ENCODE measurements at regions not wholly inside any gene's neighbourhood (a gene's known extent, or its start where the extent isn't known, plus 50 kb on each side); places are given as distances from the start of the nearest gene placed in this dataset.

GRCh38 chr5:35384658-35385057 is 154.4 kb upstream of the PRLR start:
- Histone ChIP-seq H3K27me3 (ENCODE audit: control insufficient read depth, insufficient read depth, low read length) (no peaks in the 10 kb centered on the region), H3K27ac (ENCODE audit: low read length) (no peak overlapping the region), H3K4me1 (ENCODE audit: control insufficient read depth, insufficient read depth, low read length) (no peaks in the 10 kb centered on the region), H3K4me3 (ENCODE audit: low read length) (no peak overlapping the region), H3K9me3 (ENCODE audit: control insufficient read depth, insufficient read depth, low read length) (no peaks in the 10 kb centered on the region), H3K36me3 (ENCODE audit: control insufficient read depth, insufficient read depth, low read length) (no peaks in the 10 kb centered on the region)
- no CpG with 5 or more reads among the region's 2 CpGs for WGBS (ENCODE audit: insufficient coverage, insufficient read length)
- no peak for DNase-seq (ENCODE audit: low read depth, low spot score)

- Histone ChIP-seq H3K27me3 (ENCODE audit: control insufficient read depth, insufficient read depth, low read length) (no peaks in the 10 kb centered on the region), H3K4me1 (ENCODE audit: control insufficient read depth, insufficient read depth, low read length) (no peaks in the 10 kb centered on the region), H3K9me3 (ENCODE audit: control insufficient read depth, insufficient read depth, low read length) (no peaks in the 10 kb centered on the region), H3K27ac (ENCODE audit: low read length) (no peak overlapping the region), H3K4me3 (ENCODE audit: low read length) (no peak overlapping the region), H3K36me3 (ENCODE audit: control insufficient read depth, insufficient read depth, low read length) (no peaks in the 10 kb centered on the region)
- WGBS (ENCODE audit: insufficient coverage, insufficient read length): no CpG with 5 or more reads among the region's 3 CpGs
- DNase-seq (ENCODE audit: low read depth, low spot score): no peak
Observed at GRCh38 chr5:35383041-35383440, 152.8 kb upstream of the PRLR start.

GRCh38 chr5:35377653-35378052 is 147.4 kb upstream of the PRLR start:
- Histone ChIP-seq H3K27me3 (ENCODE audit: control insufficient read depth, insufficient read depth, low read length) (no peaks in the 10 kb centered on the region), H3K9me3 (ENCODE audit: control insufficient read depth, insufficient read depth, low read length) (no peaks in the 10 kb centered on the region), H3K4me1 (ENCODE audit: control insufficient read depth, insufficient read depth, low read length) (no peaks in the 10 kb centered on the region), H3K4me3 (ENCODE audit: low read length) (no peak overlapping the region), H3K36me3 (ENCODE audit: control insufficient read depth, insufficient read depth, low read length) (no peaks in the 10 kb centered on the region), H3K27ac (ENCODE audit: low read length) (no peak overlapping the region)
- no peak for DNase-seq (ENCODE audit: low read depth, low spot score)
- no CpG with 5 or more reads among the region's 4 CpGs for WGBS (ENCODE audit: insufficient coverage, insufficient read length)

GRCh38 chr5:35374584-35374983 is 144.3 kb upstream of the PRLR start:
- no peaks in the 10 kb centered on the region for H3K36me3 ChIP-seq (ENCODE audit: control insufficient read depth, insufficient read depth, low read length)
- H3K27ac ChIP-seq (ENCODE audit: low read length): no peak overlapping the region
- no peaks in the 10 kb centered on the region for H3K4me1 ChIP-seq (ENCODE audit: control insufficient read depth, insufficient read depth, low read length)
- H3K4me3 ChIP-seq (ENCODE audit: low read length): no peak overlapping the region
- no peaks in the 10 kb centered on the region for H3K27me3 ChIP-seq (ENCODE audit: control insufficient read depth, insufficient read depth, low read length)
- no peaks in the 10 kb centered on the region for H3K9me3 ChIP-seq (ENCODE audit: control insufficient read depth, insufficient read depth, low read length)
- DNase-seq (ENCODE audit: low read depth, low spot score): no peak

GRCh38 chr5:35373249-35373648 is 143.0 kb upstream of the PRLR start:
- H3K9me3 ChIP-seq (ENCODE audit: control insufficient read depth, insufficient read depth, low read length): no peaks in the 10 kb centered on the region
- H3K27ac ChIP-seq (ENCODE audit: low read length): no peak overlapping the region
- H3K27me3 ChIP-seq (ENCODE audit: control insufficient read depth, insufficient read depth, low read length): no peaks in the 10 kb centered on the region
- DNase-seq (ENCODE audit: low read depth, low spot score): no peak
- no CpG with 5 or more reads among the region's 3 CpGs for WGBS (ENCODE audit: insufficient coverage, insufficient read length)
- H3K4me1 ChIP-seq (ENCODE audit: control insufficient read depth, insufficient read depth, low read length): no peaks in the 10 kb centered on the region
- no peaks in the 10 kb centered on the region for H3K36me3 ChIP-seq (ENCODE audit: control insufficient read depth, insufficient read depth, low read length)
- no peak overlapping the region for H3K4me3 ChIP-seq (ENCODE audit: low read length)

- Histone ChIP-seq H3K27ac (ENCODE audit: low read length) (no peak overlapping the region), H3K9me3 (ENCODE audit: control insufficient read depth, insufficient read depth, low read length) (no peaks in the 10 kb centered on the region), H3K36me3 (ENCODE audit: control insufficient read depth, insufficient read depth, low read length) (no peaks in the 10 kb centered on the region), H3K4me1 (ENCODE audit: control insufficient read depth, insufficient read depth, low read length) (no peaks in the 10 kb centered on the region), H3K4me3 (ENCODE audit: low read length) (no peak overlapping the region), H3K27me3 (ENCODE audit: control insufficient read depth, insufficient read depth, low read length) (no peaks in the 10 kb centered on the region)
- no peak for DNase-seq (ENCODE audit: low read depth, low spot score)
- WGBS (ENCODE audit: insufficient coverage, insufficient read length): no CpG with 5 or more reads among the region's 2 CpGs
Observed at GRCh38 chr5:35372482-35372881, 142.2 kb upstream of the PRLR start.

GRCh38 chr5:35371951-35372426 is 141.7 kb upstream of the PRLR start:
- H3K4me3 ChIP-seq (ENCODE audit: low read length): no peak overlapping the region

GRCh38 chr5:35370871-35371270 is 140.6 kb upstream of the PRLR start:
- Histone ChIP-seq H3K4me3 (ENCODE audit: low read length) (no peak overlapping the region), H3K9me3 (ENCODE audit: control insufficient read depth, insufficient read depth, low read length) (no peaks in the 10 kb centered on the region), H3K36me3 (ENCODE audit: control insufficient read depth, insufficient read depth, low read length) (no peaks in the 10 kb centered on the region), H3K4me1 (ENCODE audit: control insufficient read depth, insufficient read depth, low read length) (no peaks in the 10 kb centered on the region), H3K27ac (ENCODE audit: low read length) (no peak overlapping the region), H3K27me3 (ENCODE audit: control insufficient read depth, insufficient read depth, low read length) (no peaks in the 10 kb centered on the region)
- DNase-seq (ENCODE audit: low read depth, low spot score): no peak
- no CpG with 5 or more reads among the region's 2 CpGs for WGBS (ENCODE audit: insufficient coverage, insufficient read length)

More at GRCh38 chr5:35371951-35372426, 141.7 kb upstream of the PRLR start:
- H3K27ac ChIP-seq (ENCODE audit: low read length): no peak overlapping the region
- no peak for DNase-seq (ENCODE audit: low read depth, low spot score)
- H3K4me1 ChIP-seq (ENCODE audit: control insufficient read depth, insufficient read depth, low read length): no peaks in the 10 kb centered on the region
- H3K36me3 ChIP-seq (ENCODE audit: control insufficient read depth, insufficient read depth, low read length): no peaks in the 10 kb centered on the region
- no CpG with 5 or more reads among the region's 1 CpG for WGBS (ENCODE audit: insufficient coverage, insufficient read length)
- H3K9me3 ChIP-seq (ENCODE audit: control insufficient read depth, insufficient read depth, low read length): no peaks in the 10 kb centered on the region
- no peaks in the 10 kb centered on the region for H3K27me3 ChIP-seq (ENCODE audit: control insufficient read depth, insufficient read depth, low read length)

- peak; percentile 11 for DNase-seq (ENCODE audit: low read depth, low spot score)
- H3K9me3 ChIP-seq (ENCODE audit: control insufficient read depth, insufficient read depth, low read length): no peaks in the 10 kb centered on the region
- H3K36me3 ChIP-seq (ENCODE audit: control insufficient read depth, insufficient read depth, low read length): no peaks in the 10 kb centered on the region
- H3K27ac ChIP-seq (ENCODE audit: low read length): no peak overlapping the region
- H3K4me3 ChIP-seq (ENCODE audit: low read length): no peak overlapping the region
- no peaks in the 10 kb centered on the region for H3K27me3 ChIP-seq (ENCODE audit: control insufficient read depth, insufficient read depth, low read length)
- no peaks in the 10 kb centered on the region for H3K4me1 ChIP-seq (ENCODE audit: control insufficient read depth, insufficient read depth, low read length)
- no CpG with 5 or more reads among the region's 7 CpGs for WGBS (ENCODE audit: insufficient coverage, insufficient read length)
Observed at GRCh38 chr5:35369965-35370790, 139.9 kb upstream of the PRLR start.

- H3K27me3 ChIP-seq (ENCODE audit: control insufficient read depth, insufficient read depth, low read length): no peaks in the 10 kb centered on the region
- no peak for DNase-seq (ENCODE audit: low read depth, low spot score)
- no peaks in the 10 kb centered on the region for H3K9me3 ChIP-seq (ENCODE audit: control insufficient read depth, insufficient read depth, low read length)
- H3K4me3 ChIP-seq (ENCODE audit: low read length): no peak overlapping the region
- no peak overlapping the region for H3K27ac ChIP-seq (ENCODE audit: low read length)
- no CpG with 5 or more reads among the region's 1 CpG for WGBS (ENCODE audit: insufficient coverage, insufficient read length)
- H3K36me3 ChIP-seq (ENCODE audit: control insufficient read depth, insufficient read depth, low read length): no peaks in the 10 kb centered on the region
- no peaks in the 10 kb centered on the region for H3K4me1 ChIP-seq (ENCODE audit: control insufficient read depth, insufficient read depth, low read length)
Observed at GRCh38 chr5:35367526-35367925, 137.2 kb upstream of the PRLR start.

GRCh38 chr5:35365758-35366157 is 135.5 kb upstream of the PRLR start:
- H3K9me3 ChIP-seq (ENCODE audit: control insufficient read depth, insufficient read depth, low read length): no peaks in the 10 kb centered on the region
- no peak overlapping the region for H3K4me3 ChIP-seq (ENCODE audit: low read length)
- H3K36me3 ChIP-seq (ENCODE audit: control insufficient read depth, insufficient read depth, low read length): no peaks in the 10 kb centered on the region
- no peak for DNase-seq (ENCODE audit: low read depth, low spot score)
- H3K27me3 ChIP-seq (ENCODE audit: control insufficient read depth, insufficient read depth, low read length): no peaks in the 10 kb centered on the region
- no peaks in the 10 kb centered on the region for H3K4me1 ChIP-seq (ENCODE audit: control insufficient read depth, insufficient read depth, low read length)
- WGBS (ENCODE audit: insufficient coverage, insufficient read length): no CpG with 5 or more reads among the region's 3 CpGs
- no peak overlapping the region for H3K27ac ChIP-seq (ENCODE audit: low read length)

Data from iPS DF 6.9 (cell line).